Astrocyte of the cerebellum (primary cell): ENCODE measurements at regions not wholly inside any gene's neighbourhood (a gene's known extent, or its start where the extent isn't known, plus 50 kb on each side); places are given as distances from the start of the nearest gene placed in this dataset.
A peak's percentile ranks its signal among the peaks of the same experiment; 100 is the strongest.

ENCODE experiments used
- DNase-seq: peaks from one replicate; pipeline ENCODE4 v3.0.0-alpha.2; 2011; ENCODE audit warnings: low read depth
- H3K4me3 ChIP-seq: 2 replicates; pipeline ENCODE4 v1.5.1; 2011; ENCODE audit warnings: mild to moderate bottlenecking, low read depth, low read length, moderate library complexity
- in situ Hi-C: cut with HindIII; loops from 2 replicates; pipeline ENCODE4 v1.10.0; 2017; ENCODE audit warnings: low sequenced_read_pairs
- TF ChIP-seq, protein P1 (sequence below): IDR thresholded peaks from 2 replicates; pipeline ENCODE4 v1.5.1; 2012; ENCODE audit warnings: low read length, low read depth, moderate library complexity, mild to moderate bottlenecking; ENCODE audit errors: missing control alignments

DNA sequence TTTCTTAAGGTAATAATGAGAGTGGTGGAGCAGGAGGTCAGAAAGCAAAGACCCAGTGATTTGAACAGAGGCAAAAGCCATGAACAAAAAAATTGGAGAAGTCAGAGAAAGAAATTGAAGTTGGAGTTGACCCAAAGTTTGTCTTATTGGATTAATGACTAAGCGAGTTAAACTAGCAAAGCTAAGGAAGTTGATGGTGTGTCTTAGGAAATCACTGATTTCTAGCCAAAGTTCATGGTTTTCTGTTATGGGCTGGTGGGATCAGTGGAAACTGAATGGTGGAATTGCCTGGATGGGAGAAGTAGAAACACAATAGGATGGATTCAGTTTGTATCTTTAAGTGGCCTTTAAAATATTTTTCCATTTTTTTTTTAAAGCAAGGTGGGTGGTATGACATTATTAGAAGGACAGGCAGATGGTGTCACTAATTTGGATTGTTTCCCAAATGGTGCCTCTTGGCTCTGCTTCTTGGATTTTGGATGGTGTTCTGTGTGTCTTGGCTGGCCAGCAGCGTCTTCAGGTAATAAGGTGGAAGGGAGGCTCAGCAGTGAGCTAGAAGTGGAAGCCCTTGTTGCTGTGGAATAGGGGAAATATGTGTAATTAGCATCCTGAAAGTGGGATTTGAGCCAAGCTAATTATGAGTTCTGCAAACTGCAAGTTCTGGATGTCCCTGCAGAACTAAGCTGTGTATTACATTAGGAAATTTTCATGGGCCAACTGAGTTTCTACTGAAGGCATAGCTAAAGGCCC lies 302.9 kb downstream of the LMO7 start:
- in situ Hi-C loops: no loop called here
- DNase-seq: peak; percentile 13
- TF ChIP-seq, protein P1, sequence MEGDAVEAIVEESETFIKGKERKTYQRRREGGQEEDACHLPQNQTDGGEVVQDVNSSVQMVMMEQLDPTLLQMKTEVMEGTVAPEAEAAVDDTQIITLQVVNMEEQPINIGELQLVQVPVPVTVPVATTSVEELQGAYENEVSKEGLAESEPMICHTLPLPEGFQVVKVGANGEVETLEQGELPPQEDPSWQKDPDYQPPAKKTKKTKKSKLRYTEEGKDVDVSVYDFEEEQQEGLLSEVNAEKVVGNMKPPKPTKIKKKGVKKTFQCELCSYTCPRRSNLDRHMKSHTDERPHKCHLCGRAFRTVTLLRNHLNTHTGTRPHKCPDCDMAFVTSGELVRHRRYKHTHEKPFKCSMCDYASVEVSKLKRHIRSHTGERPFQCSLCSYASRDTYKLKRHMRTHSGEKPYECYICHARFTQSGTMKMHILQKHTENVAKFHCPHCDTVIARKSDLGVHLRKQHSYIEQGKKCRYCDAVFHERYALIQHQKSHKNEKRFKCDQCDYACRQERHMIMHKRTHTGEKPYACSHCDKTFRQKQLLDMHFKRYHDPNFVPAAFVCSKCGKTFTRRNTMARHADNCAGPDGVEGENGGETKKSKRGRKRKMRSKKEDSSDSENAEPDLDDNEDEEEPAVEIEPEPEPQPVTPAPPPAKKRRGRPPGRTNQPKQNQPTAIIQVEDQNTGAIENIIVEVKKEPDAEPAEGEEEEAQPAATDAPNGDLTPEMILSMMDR: no peak
- no peak overlapping the region for H3K4me3 ChIP-seq

DNA sequence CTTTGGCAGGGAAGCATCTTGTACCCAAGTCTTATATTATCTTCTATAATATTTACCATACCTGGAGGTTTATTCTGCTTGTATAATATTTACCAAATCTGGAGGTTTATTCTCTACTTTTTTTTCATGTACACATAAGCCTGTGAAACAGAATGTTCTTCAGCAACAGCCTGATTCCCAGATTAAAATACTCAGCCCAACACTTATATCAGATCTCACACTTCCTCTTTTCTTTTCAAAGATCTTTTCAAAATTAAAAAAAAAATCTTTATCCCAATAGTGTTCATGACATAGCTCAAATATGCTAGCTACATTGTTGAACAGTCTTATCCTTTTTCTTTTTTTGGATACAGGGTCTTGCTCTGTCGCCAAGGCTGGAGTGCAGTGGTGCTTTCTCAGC lies 300.7 kb downstream of the LMO7 start:
- TF ChIP-seq, protein P1: no peak
- in situ Hi-C loops: no loop called here
- no peak for DNase-seq
- H3K4me3 ChIP-seq: no peak overlapping the region

DNA sequence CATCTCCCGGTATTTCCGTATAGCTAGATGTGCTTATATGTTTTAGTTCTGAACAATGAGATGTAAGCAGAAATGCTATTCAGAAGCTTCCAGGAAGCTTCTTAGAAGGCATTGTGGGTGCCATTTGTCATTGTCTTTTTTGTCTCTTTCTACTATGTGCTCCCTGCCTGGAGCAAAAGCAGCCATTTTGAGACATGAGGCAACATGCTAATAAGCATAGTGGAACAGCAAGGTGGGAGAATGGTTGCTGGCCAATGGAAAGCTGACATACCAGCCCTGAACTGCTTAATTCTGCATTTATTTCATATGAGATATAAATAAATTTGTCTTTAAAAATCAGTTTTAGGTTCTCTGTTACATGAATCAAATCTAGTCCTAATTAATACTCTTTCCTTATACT lies 299.7 kb downstream of the LMO7 start:
- TF ChIP-seq, protein P1: no peak
- no peak for DNase-seq
- in situ Hi-C loops: no loop called here
- no peak overlapping the region for H3K4me3 ChIP-seq

DNA sequence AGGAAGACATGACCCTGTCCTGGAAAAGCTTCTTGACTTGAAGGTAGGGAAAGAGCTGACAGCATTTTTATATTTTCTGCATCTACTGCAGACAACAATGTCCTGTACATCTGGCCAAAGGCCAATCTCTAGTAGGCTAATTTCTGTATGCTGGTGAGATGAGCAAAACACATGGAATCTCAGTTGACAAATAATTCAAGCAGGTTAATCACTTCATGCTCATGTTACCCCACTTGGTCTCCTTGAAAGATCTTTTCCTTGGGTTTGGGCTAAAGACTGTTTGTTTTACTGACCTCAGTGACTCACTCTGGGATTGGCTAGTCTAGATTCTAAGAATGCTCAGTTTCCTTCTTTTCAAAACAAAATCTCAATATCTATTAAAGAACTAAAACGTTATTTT lies 298.8 kb downstream of the LMO7 start:
- TF ChIP-seq, protein P1: no peak
- no peak overlapping the region for H3K4me3 ChIP-seq
- in situ Hi-C loops: no loop called here
- DNase-seq: peak; percentile 33

DNA sequence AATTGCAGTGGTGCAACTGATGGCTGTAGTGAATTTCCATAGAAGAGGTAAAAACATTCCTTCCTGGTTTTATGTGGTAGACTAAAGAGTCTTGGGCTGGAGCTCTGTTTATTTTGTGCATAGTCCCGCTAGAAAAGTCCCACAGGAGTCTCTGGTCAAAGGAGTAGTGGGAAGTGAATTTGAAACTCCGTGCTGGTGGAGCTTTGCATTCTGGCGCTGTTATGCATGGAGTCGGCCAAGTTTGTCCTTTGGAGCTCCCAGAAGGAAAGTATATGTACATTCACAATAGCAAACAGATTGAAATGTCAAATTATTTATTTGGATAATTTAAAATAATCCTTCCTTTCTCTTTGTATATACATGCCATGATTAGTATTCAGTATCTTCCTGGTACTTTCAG lies 296.5 kb downstream of the LMO7 start:
- no peak overlapping the region for H3K4me3 ChIP-seq
- TF ChIP-seq, protein P1: no peak
- no peak for DNase-seq
- in situ Hi-C loops: no loop called here

DNA sequence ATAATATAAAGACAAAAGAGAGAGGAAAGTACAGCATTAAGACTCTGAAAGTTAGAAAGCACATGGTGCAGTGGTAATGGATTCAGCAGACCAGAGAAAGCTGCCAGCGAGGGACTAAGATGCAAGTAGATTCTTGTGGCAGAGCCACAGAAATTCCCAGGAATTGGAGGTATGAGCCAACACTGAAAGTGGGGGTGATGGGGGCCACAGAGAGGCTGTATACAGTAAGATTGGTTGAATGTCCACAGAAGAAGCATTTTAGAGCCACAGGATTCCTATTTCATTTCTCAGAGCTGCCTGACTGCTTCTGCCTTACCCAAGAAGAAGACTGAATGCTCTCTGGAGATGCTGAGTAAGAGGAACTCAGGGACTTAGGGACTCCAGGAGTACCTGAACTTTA lies 295.0 kb downstream of the LMO7 start:
- H3K4me3 ChIP-seq: no peak overlapping the region
- TF ChIP-seq, protein P1: no peak
- DNase-seq: peak; percentile 13
- in situ Hi-C loops: no loop called here

DNA sequence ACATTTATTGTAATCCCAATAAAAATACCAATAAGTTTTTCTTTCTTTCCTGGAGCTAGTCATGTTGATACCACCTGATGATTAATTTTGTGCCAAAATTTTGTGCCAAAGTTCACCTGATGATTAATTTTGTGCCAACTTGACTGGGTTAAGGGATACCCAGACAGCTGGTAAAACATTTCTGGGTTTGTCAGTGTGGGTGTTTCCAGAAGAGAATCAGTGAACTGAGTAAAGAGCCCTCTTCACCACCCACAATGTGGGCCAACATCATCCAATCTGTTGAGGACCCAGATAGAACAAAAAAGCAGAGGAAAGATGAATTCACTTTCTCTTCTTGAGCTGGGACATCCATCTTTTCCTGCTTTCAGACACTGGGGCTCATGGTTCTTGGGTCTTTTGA lies 292.9 kb downstream of the LMO7 start:
- in situ Hi-C loops: no loop called here
- no peak for DNase-seq
- no peak overlapping the region for H3K4me3 ChIP-seq
- TF ChIP-seq, protein P1: no peak
